GM23248 (cell line): ENCODE measurements at regions not wholly inside any gene's neighbourhood (a gene's known extent, or its start where the extent isn't known, plus 50 kb on each side); places are given as distances from the start of the nearest gene placed in this dataset.

ENCODE experiments used
- EZH2 ChIP-seq: fragments of 200-600 bp; sonication (generic); IDR thresholded peaks from 2 replicates; pipeline ENCODE4 v1.6.1; 2018; ENCODE audit warnings: antibody characterized with exemption, mild to moderate bottlenecking; ENCODE audit not compliant: insufficient read depth, poor library complexity, severe bottlenecking
- EZH2phosphoT487 ChIP-seq: fragments of 200-600 bp; sonication (generic); IDR thresholded peaks from 2 replicates; pipeline ENCODE4 v1.6.1; 2018; ENCODE audit warnings: antibody characterized with exemption, moderate library complexity, mild to moderate bottlenecking, low read depth; ENCODE audit not compliant: insufficient read depth

DNA sequence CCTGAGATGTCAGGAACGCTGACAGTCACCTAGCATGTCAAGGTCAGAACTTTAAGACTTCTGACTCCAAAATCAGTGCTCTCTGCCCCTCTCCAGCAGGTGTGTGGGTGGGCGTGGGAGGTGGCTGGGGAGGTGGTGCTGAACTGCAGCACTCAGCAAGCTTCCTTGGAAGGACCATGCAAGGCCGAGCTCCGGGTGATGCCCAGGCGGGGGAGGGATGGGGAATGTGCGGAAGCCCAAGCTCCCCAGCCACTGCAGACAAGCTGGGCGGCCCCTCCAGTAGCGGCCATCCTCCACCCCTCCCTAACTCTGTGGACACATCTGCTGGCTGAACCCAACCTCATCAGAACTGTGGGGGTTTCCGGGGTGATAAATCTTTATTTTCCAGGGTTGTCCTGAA is 296.6 kb downstream of the TLE3 start:
- TF ChIP-seq EZH2phosphoT487 (no peak), EZH2 (no peak)
